Transverse colon (tissue), 4 donors: ENCODE measurements at regions not wholly inside any gene's neighbourhood (a gene's known extent, or its start where the extent isn't known, plus 50 kb on each side); places are given as distances from the start of the nearest gene placed in this dataset.

Experiments used
- DNase-seq: peaks from one replicate; pipeline ENCODE4 v3.0.0-alpha.2; 2019
- H3K27ac ChIP-seq, 4 donors: fragments of 200-600 bp; sonication (generic); 2 replicates each; pipeline ENCODE4 v1.5.1; 2016 to 2018; ENCODE audit warnings: inconsistent platforms in 4 of 4
- H3K27me3 ChIP-seq: fragments of 200-600 bp; sonication (generic); 2 replicates; pipeline ENCODE4 v1.5.1; 2017; ENCODE audit warnings: inconsistent platforms
- H3K36me3 ChIP-seq, 4 donors: fragments of 200-600 bp; sonication (generic); 2 replicates each; pipeline ENCODE4 v1.5.1; 2017 to 2019; ENCODE audit warnings: inconsistent platforms in 4 of 4
- H3K4me1 ChIP-seq, 4 donors: fragments of 200-600 bp; sonication (generic); 2 replicates each; pipeline ENCODE4 v1.5.1; 2017 to 2020; ENCODE audit warnings: inconsistent platforms in 4 of 4
- H3K4me3 ChIP-seq, 4 donors: fragments of 200-600 bp; sonication (generic); 1 replicate in 1 of 4; 2 replicates in 3 of 4; pipeline versions ENCODE4 v1.5.1 to v1.6.1; 2017 to 2019; ENCODE audit warnings: inconsistent platforms in 4 of 4
- H3K9me3 ChIP-seq, 2 donors: fragments of 200-600 bp; sonication (generic); 2 replicates each; pipeline ENCODE4 v1.5.1; 2017 to 2019; ENCODE audit warnings: inconsistent platforms in 2 of 2
- EP300 ChIP-seq: sonication (generic); formaldehyde crosslinking; IDR thresholded peaks from one replicate; pipeline ENCODE4 v1.6.1; 2017; ENCODE audit warnings: antibody characterized with exemption, low read depth
- POLR2A ChIP-seq: fragments of 450-650 bp; IDR thresholded peaks from one replicate; pipeline ENCODE4 v1.6.1; 2016; ENCODE audit warnings: antibody characterized with exemption, mild to moderate bottlenecking, moderate library complexity
- POLR2AphosphoS5 ChIP-seq, 3 donors: sonication (generic); formaldehyde crosslinking; IDR thresholded peaks; one replicate each; pipeline ENCODE4 v1.6.1; 2016; ENCODE audit warnings: antibody characterized with exemption in 3 of 3
- WGBS, 2 donors: methylation state at CpG; one replicate each; pipeline ENCODE4 v1.1.5; 2018; ENCODE audit warnings: low coverage in 1 of 2; 5-methylcytosine and 5-hydroxymethylcytosine counted together
- in situ Hi-C, 4 donors: fragments of 200-750 bp; cut with MboI; loops; one replicate each; pipeline versions ENCODE4 v1.15.0 to v1.15.1; 2017; ENCODE audit warnings: low sequenced_read_pairs in 3 of 4, low pct_ligation_motif_present in 1 of 4, low pct_unique_long_range_greater_than_20kb in 1 of 4
- intact Hi-C: fragments of 100-400 bp; cut with DNase I; formaldehyde crosslinking; loops from one replicate; pipeline ENCODE4 v1.15.1; 2023; ENCODE audit warnings: low total_unique reads
- TF ChIP-seq, protein P1 (sequence below), 5 experiments: fragments of 200-600 bp in 3 of 5; fragments of 450-650 bp in 2 of 5; sonication (generic) in 3 of 5; IDR thresholded peaks; 1 replicate in 2 of 5; 2 replicates in 3 of 5; pipeline ENCODE4 v1.5.1; 2016 to 2017; ENCODE audit warnings: antibody characterized with exemption in 5 of 5, inconsistent platforms in 3 of 5, mild to moderate bottlenecking in 2 of 5, moderate library complexity in 1 of 5

- Histone ChIP-seq H3K4me1 (no peaks in the 10 kb centered on the region), H3K9me3 (no peaks in the 10 kb centered on the region), H3K36me3 (no peaks in the 10 kb centered on the region), H3K27ac (no peak overlapping the region), H3K4me3 (no peak overlapping the region), H3K27me3 (no peaks in the 10 kb centered on the region)
- intact Hi-C loops = no loop called here
- 21 to 32% methylated on average over 8 to 15 of the region's 15 CpGs for WGBS, 2 donors
- TF ChIP-seq POLR2A (no peak), POLR2AphosphoS5 (IDR thresholded peaks at IDR 0.05) (no peak), EP300 (no peak)
- TF ChIP-seq, protein P1, sequence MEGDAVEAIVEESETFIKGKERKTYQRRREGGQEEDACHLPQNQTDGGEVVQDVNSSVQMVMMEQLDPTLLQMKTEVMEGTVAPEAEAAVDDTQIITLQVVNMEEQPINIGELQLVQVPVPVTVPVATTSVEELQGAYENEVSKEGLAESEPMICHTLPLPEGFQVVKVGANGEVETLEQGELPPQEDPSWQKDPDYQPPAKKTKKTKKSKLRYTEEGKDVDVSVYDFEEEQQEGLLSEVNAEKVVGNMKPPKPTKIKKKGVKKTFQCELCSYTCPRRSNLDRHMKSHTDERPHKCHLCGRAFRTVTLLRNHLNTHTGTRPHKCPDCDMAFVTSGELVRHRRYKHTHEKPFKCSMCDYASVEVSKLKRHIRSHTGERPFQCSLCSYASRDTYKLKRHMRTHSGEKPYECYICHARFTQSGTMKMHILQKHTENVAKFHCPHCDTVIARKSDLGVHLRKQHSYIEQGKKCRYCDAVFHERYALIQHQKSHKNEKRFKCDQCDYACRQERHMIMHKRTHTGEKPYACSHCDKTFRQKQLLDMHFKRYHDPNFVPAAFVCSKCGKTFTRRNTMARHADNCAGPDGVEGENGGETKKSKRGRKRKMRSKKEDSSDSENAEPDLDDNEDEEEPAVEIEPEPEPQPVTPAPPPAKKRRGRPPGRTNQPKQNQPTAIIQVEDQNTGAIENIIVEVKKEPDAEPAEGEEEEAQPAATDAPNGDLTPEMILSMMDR (IDR thresholded peaks at IDR 0.05) = peak; percentile 39 to 58 (median 55)
- peak; percentile 13 for DNase-seq
- in situ Hi-C loops = loop anchor here in 2 of 4 donors (25.0 kb wide), 1 partner anchor 438 kb away; no protein-coding TSS in a partner anchor
Measured at GRCh38 chr13:107650081-107650701, 565.1 kb downstream of the LIG4 start.

DNA sequence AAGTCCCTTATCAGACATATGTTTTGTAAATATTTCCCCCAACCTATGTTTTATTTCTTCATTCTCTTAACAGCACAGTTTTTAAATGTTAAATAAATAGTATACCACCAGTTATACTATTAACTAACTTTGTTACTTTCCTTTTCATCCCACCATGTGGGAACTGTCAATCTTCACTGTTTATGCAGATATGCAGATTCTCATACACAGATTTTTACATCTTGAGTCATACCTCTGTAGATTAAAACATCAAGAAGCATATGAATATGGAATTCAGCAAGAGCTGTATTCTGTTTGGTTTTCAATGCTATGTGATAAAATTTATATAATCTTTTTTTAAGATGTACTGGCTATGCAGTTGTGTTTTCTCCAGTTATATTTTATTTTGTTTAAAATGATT lies 566.3 kb downstream of the LIG4 start:
- in situ Hi-C loops (loop anchor here in 1 of 4 donors (25.0 kb wide), 1 partner anchor 437 kb away; no protein-coding TSS in a partner anchor), intact Hi-C loops (no loop called here)
- no peak overlapping the region for H3K27ac ChIP-seq
- no peak overlapping the region for H3K4me3 ChIP-seq
- H3K27me3 ChIP-seq = no peaks in the 10 kb centered on the region
- H3K36me3 ChIP-seq = no peaks in the 10 kb centered on the region
- DNase-seq = no peak
- no peaks in the 10 kb centered on the region for H3K9me3 ChIP-seq
- H3K4me1 ChIP-seq = no peaks in the 10 kb centered on the region
- TF ChIP-seq EP300 = no peak
- no peak for TF ChIP-seq POLR2AphosphoS5 (IDR thresholded peaks at IDR 0.05)
- no peak for TF ChIP-seq POLR2A
- TF ChIP-seq, protein P1 (IDR thresholded peaks at IDR 0.05) = no peak

GRCh38 chr13:107644136-107644535 lies 571.2 kb downstream of the LIG4 start:
- no peak overlapping the region for H3K27ac ChIP-seq
- WGBS, 2 donors = 38 to 47% methylated on average over 4 of the region's 4 CpGs
- no peaks in the 10 kb centered on the region for H3K36me3 ChIP-seq
- H3K27me3 ChIP-seq = no peaks in the 10 kb centered on the region
- DNase-seq = no peak
- no peak overlapping the region for H3K4me3 ChIP-seq
- intact Hi-C loops (no loop called here), in situ Hi-C loops (loop anchor here in 1 of 4 donors (25.0 kb wide), 1 partner anchor 432 kb away; no protein-coding TSS in a partner anchor)
- TF ChIP-seq POLR2AphosphoS5 (IDR thresholded peaks at IDR 0.05) = no peak
- TF ChIP-seq EP300 = no peak
- no peak for TF ChIP-seq POLR2A
- TF ChIP-seq, protein P1 (IDR thresholded peaks at IDR 0.05) = no peak
- no peaks in the 10 kb centered on the region for H3K9me3 ChIP-seq
- H3K4me1 ChIP-seq = no peaks in the 10 kb centered on the region

DNA sequence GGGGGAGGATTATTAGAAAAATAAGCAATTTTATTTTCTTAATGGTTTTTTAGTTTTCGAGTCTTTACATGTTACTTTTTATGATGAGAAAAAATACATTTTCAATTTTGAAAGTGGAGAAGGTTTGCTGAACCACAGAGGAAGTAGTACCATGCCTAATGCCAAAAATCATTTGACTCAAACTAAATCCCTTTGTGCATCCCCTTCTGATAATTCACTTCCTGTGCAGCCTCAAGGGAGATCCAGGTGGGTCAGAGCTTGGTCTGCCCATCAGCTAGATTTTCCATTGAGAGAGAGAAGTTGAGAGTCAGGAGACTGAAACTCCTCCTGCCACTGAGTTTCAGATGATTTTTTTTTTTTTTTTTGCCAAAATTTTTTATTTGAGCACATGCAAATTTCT lies 571.7 kb downstream of the LIG4 start:
- WGBS, 2 donors = 88% methylated on average over 1 of the region's 1 CpG

More for the DNA sequence above, 571.7 kb downstream of the LIG4 start:
- DNase-seq = no peak
- no peaks in the 10 kb centered on the region for H3K27me3 ChIP-seq
- H3K36me3 ChIP-seq = no peaks in the 10 kb centered on the region
- intact Hi-C loops (no loop called here), in situ Hi-C loops (loop anchor here in 1 of 4 donors (25.0 kb wide), 1 partner anchor 431 kb away; no protein-coding TSS in a partner anchor)
- TF ChIP-seq, protein P1 (IDR thresholded peaks at IDR 0.05) = no peak
- no peak for TF ChIP-seq POLR2A
- no peak for TF ChIP-seq POLR2AphosphoS5 (IDR thresholded peaks at IDR 0.05)
- TF ChIP-seq EP300 = no peak
- H3K4me3 ChIP-seq = no peak overlapping the region
- no peak overlapping the region for H3K27ac ChIP-seq
- H3K9me3 ChIP-seq = no peaks in the 10 kb centered on the region
- no peaks in the 10 kb centered on the region for H3K4me1 ChIP-seq
